H9 (cell line): ENCODE measurements at regions not wholly inside any gene's neighbourhood (a gene's known extent, or its start where the extent isn't known, plus 50 kb on each side); places are given as distances from the start of the nearest gene placed in this dataset.

ENCODE experiments used
- DNase-seq: peaks from one replicate; pipeline ENCODE4 v3.0.0-alpha.2; 2017
- H2AFZ ChIP-seq: one replicate; pipeline ENCODE4 v1.6.1; 2013; ENCODE audit warnings: mild to moderate bottlenecking, low read length, control low read depth, moderate library complexity
- H2AK5ac ChIP-seq: 2 replicates; pipeline ENCODE4 v1.6.1; 2013; ENCODE audit warnings: low read length, control low read depth, mixed read lengths; ENCODE audit not compliant: insufficient read length
- H2BK120ac ChIP-seq: one replicate; pipeline ENCODE4 v1.6.1; 2013; ENCODE audit warnings: low read depth, mild to moderate bottlenecking, low read length, control low read depth, inconsistent platforms; ENCODE audit not compliant: poor library complexity, severe bottlenecking
- H2BK12ac ChIP-seq: 2 replicates; pipeline ENCODE4 v1.6.1; 2013; ENCODE audit warnings: low read length, control low read depth, mixed read lengths, low read depth; ENCODE audit not compliant: insufficient read length
- H2BK15ac ChIP-seq: 2 replicates; pipeline ENCODE4 v1.6.1; 2013; ENCODE audit warnings: low read depth, low read length, control low read depth
- H2BK20ac ChIP-seq: one replicate; pipeline ENCODE4 v1.6.1; 2013; ENCODE audit warnings: low read depth, mild to moderate bottlenecking, low read length, control low read depth, inconsistent platforms; ENCODE audit not compliant: poor library complexity, severe bottlenecking
- H2BK5ac ChIP-seq: 2 replicates; pipeline ENCODE4 v1.6.1; 2013; ENCODE audit warnings: low read length, control low read depth, mixed read lengths; ENCODE audit not compliant: insufficient read length
- H3K14ac ChIP-seq: 2 replicates; pipeline ENCODE4 v1.6.1; 2013; ENCODE audit warnings: low read length, control low read depth; ENCODE audit not compliant: insufficient read depth
- H3K18ac ChIP-seq: 2 replicates; pipeline ENCODE4 v1.6.1; 2013; ENCODE audit warnings: low read depth, mild to moderate bottlenecking, mixed read lengths, low read length, control low read depth; ENCODE audit not compliant: insufficient read length
- H3K23ac ChIP-seq: 2 replicates; pipeline ENCODE4 v1.6.1; 2013; ENCODE audit warnings: low read length, control low read depth, mixed read lengths, low read depth; ENCODE audit not compliant: insufficient read length
- H3K23me2 ChIP-seq: 2 replicates; pipeline ENCODE4 v1.6.1; 2013; ENCODE audit warnings: low read depth, mild to moderate bottlenecking, mixed read lengths, low read length, control low read depth; ENCODE audit not compliant: insufficient read length, poor library complexity, severe bottlenecking
- H3K27ac ChIP-seq: 2 replicates; pipeline ENCODE4 v1.5.1; 2013; ENCODE audit warnings: low read length, control low read depth, mixed read lengths, low read depth; ENCODE audit not compliant: insufficient read length
- H3K27me3 ChIP-seq: 2 replicates; pipeline ENCODE4 v1.6.1; 2013; ENCODE audit warnings: low read length, control low read depth, inconsistent platforms; ENCODE audit not compliant: insufficient read depth
- H3K4ac ChIP-seq: 2 replicates; pipeline ENCODE4 v1.6.1; 2013; ENCODE audit warnings: low read depth, mild to moderate bottlenecking, control low read depth, inconsistent platforms, low read length, moderate library complexity
- H3K4me1 ChIP-seq: 2 replicates; pipeline ENCODE4 v1.6.1; 2013; ENCODE audit warnings: low read length, control low read depth, inconsistent platforms; ENCODE audit not compliant: insufficient read depth
- H3K4me2 ChIP-seq: 2 replicates; pipeline ENCODE4 v1.6.1; 2013; ENCODE audit warnings: low read length, control low read depth, mixed read lengths; ENCODE audit not compliant: insufficient read length, insufficient read depth
- H3K56ac ChIP-seq: 2 replicates; pipeline ENCODE4 v1.6.1; 2013; ENCODE audit warnings: low read depth, mild to moderate bottlenecking, mixed read lengths, low read length, control low read depth; ENCODE audit not compliant: insufficient read length
- H3K79me1 ChIP-seq: 2 replicates; pipeline ENCODE4 v1.6.1; 2013; ENCODE audit warnings: low read depth, mild to moderate bottlenecking, moderate library complexity, low read length, control low read depth, inconsistent platforms; ENCODE audit not compliant: insufficient read depth, poor library complexity, severe bottlenecking
- H3K79me2 ChIP-seq: 2 replicates; pipeline ENCODE4 v1.6.1; 2013; ENCODE audit warnings: low read length, control low read depth, inconsistent platforms; ENCODE audit not compliant: insufficient read depth
- H3K9ac ChIP-seq: 2 replicates; pipeline ENCODE4 v1.6.1; 2013; ENCODE audit warnings: low read length, control low read depth, mixed read lengths; ENCODE audit not compliant: insufficient read length; ENCODE audit errors: extremely low read depth
- H3K9me3 ChIP-seq: one replicate; pipeline ENCODE4 v1.6.1; 2013; ENCODE audit warnings: low read depth, low read length, inconsistent platforms; ENCODE audit not compliant: control insufficient read depth
- H3T11ph ChIP-seq: one replicate; pipeline ENCODE4 v1.6.1; 2013; ENCODE audit warnings: mild to moderate bottlenecking, low read length, control low read depth, inconsistent platforms
- H4K20me1 ChIP-seq: one replicate; pipeline ENCODE4 v1.6.1; 2013; ENCODE audit not compliant: control insufficient read depth, insufficient read length, insufficient read depth
- H4K5ac ChIP-seq: 2 replicates; pipeline ENCODE4 v1.6.1; 2013; ENCODE audit warnings: low read depth, mild to moderate bottlenecking, mixed read lengths, low read length, control low read depth; ENCODE audit not compliant: insufficient read length
- H4K8ac ChIP-seq: replicated peaks from 2 replicates; pipeline ENCODE4 v1.6.1; 2013; ENCODE audit warnings: low read length, control low read depth, mixed read lengths, low read depth; ENCODE audit not compliant: insufficient read length
- H4K91ac ChIP-seq: 2 replicates; pipeline ENCODE4 v1.6.1; 2013; ENCODE audit warnings: low read depth, mild to moderate bottlenecking, moderate library complexity, mixed read lengths, low read length, control low read depth; ENCODE audit not compliant: insufficient read length
- H3K27ac Mint-ChIP-seq, 3 experiments: 2 replicates in 2 of 3; 3 replicates in 1 of 3; pipeline ENCODE4 v1.8.0; 2020 to 2021; ENCODE audit warnings: mixed read lengths in 3 of 3, mild to moderate bottlenecking in 1 of 3, moderate library complexity in 1 of 3
- H3K27me3 Mint-ChIP-seq: 2 replicates; pipeline ENCODE4 v1.8.0; 2021; ENCODE audit warnings: low read depth, mild to moderate bottlenecking, moderate library complexity, mixed read lengths
- H3K36me3 Mint-ChIP-seq, 3 experiments: 2 replicates in 2 of 3; 3 replicates in 1 of 3; pipeline ENCODE4 v1.8.0; 2020 to 2021; ENCODE audit warnings: low read depth in 3 of 3, mixed read lengths in 3 of 3; ENCODE audit not compliant: insufficient read depth in 1 of 3
- H3K4me1 Mint-ChIP-seq, 2 experiments: 2 replicates each; pipeline ENCODE4 v1.8.0; 2020; ENCODE audit warnings: mixed read lengths in 2 of 2
- H3K4me3 Mint-ChIP-seq, 2 experiments: 2 replicates in 1 of 2; 3 replicates in 1 of 2; pipeline ENCODE4 v1.8.0; 2020 to 2021; ENCODE audit warnings: mild to moderate bottlenecking in 2 of 2, mixed read lengths in 2 of 2, moderate library complexity in 1 of 2
- H3K9me3 Mint-ChIP-seq, 2 experiments: 2 replicates in 1 of 2; 3 replicates in 1 of 2; pipeline ENCODE4 v1.8.0; 2020; ENCODE audit warnings: mild to moderate bottlenecking in 2 of 2, mixed read lengths in 2 of 2, moderate library complexity in 1 of 2
- WGBS: extraction: QIAGEN DNeasy Blood & Tissue Kit; methylation state at CpG from one replicate; pipeline ENCODE4 v1.1.7; 2013; ENCODE audit warnings: missing lambda C conversion rate, low lambda C conversion rate, mixed read lengths; ENCODE audit not compliant: insufficient read length; ENCODE audit errors: extremely low coverage; 5-methylcytosine and 5-hydroxymethylcytosine counted together
- TF ChIP-seq, protein P1 (sequence below): fragments of 200-600 bp; sonication (generic); conservative IDR thresholded peaks from 3 replicates; pipeline ENCODE4 v1.8.0; 2021; ENCODE audit warnings: antibody characterized with exemption, mild to moderate bottlenecking

DNA sequence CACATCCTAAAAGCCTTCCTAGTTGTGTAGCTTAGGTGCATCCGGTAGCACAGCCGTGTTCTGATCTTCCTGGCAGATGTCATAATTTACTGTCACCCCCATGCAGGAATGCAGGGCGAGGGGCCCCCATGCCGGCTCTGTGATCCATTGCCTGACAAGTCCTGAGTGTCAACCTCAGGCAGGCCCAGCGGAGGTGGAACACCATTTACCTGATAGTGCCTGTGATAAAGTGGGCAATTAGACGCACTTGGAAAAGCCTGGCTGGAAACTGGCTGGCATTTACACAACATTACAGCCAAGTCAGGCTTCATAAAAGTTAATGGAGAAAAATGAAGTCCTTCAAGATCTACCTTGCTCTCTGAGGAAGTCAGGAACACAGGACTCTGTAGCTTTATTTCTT lies 521.4 kb upstream of the JAG1 start:
- H3K4me2 ChIP-seq, result no peak overlapping the region
- Mint-ChIP-seq H3K27ac (no peak overlapping the region), H3K4me1 (no peaks in the 10 kb centered on the region; a peak in 1 of 4 replicates), H3K4me3 (no peak overlapping the region), H3K9me3 (no peaks in the 10 kb centered on the region), H3K27me3 (no peaks in the 10 kb centered on the region), H3K36me3 (no peaks in the 10 kb centered on the region)
- no peaks in the 10 kb centered on the region for H3K4me1 ChIP-seq
- no peak overlapping the region for H3T11ph ChIP-seq
- no peak overlapping the region for H2AFZ ChIP-seq
- H2BK120ac ChIP-seq, result no peak overlapping the region
- H3K79me2 ChIP-seq, result no peaks in the 10 kb centered on the region
- no peak overlapping the region for H3K9ac ChIP-seq
- H3K23ac ChIP-seq, result no peak overlapping the region
- H2AK5ac ChIP-seq, result no peak overlapping the region
- no peak overlapping the region for H3K14ac ChIP-seq
- no peak overlapping the region for H3K27ac ChIP-seq
- no peak overlapping the region for H3K56ac ChIP-seq
- no peaks in the 10 kb centered on the region for H3K9me3 ChIP-seq
- no peaks in the 10 kb centered on the region for H3K23me2 ChIP-seq
- H3K18ac ChIP-seq, result no peak overlapping the region
- H3K4ac ChIP-seq, result no peak overlapping the region
- TF ChIP-seq, protein P1, sequence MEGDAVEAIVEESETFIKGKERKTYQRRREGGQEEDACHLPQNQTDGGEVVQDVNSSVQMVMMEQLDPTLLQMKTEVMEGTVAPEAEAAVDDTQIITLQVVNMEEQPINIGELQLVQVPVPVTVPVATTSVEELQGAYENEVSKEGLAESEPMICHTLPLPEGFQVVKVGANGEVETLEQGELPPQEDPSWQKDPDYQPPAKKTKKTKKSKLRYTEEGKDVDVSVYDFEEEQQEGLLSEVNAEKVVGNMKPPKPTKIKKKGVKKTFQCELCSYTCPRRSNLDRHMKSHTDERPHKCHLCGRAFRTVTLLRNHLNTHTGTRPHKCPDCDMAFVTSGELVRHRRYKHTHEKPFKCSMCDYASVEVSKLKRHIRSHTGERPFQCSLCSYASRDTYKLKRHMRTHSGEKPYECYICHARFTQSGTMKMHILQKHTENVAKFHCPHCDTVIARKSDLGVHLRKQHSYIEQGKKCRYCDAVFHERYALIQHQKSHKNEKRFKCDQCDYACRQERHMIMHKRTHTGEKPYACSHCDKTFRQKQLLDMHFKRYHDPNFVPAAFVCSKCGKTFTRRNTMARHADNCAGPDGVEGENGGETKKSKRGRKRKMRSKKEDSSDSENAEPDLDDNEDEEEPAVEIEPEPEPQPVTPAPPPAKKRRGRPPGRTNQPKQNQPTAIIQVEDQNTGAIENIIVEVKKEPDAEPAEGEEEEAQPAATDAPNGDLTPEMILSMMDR, result no peak
- H2BK20ac ChIP-seq, result no peak overlapping the region
- no peaks in the 10 kb centered on the region for H4K20me1 ChIP-seq
- no peak overlapping the region for H2BK5ac ChIP-seq
- H4K91ac ChIP-seq, result no peak overlapping the region
- no peak for DNase-seq
- H2BK15ac ChIP-seq, result no peak overlapping the region
- H3K27me3 ChIP-seq, result no peaks in the 10 kb centered on the region
- H4K5ac ChIP-seq, result no peak overlapping the region
- no CpG with 5 or more reads among the region's 6 CpGs for WGBS
- no peaks in the 10 kb centered on the region for H3K79me1 ChIP-seq
- H2BK12ac ChIP-seq, result no peak overlapping the region
- no peak overlapping the region for H4K8ac ChIP-seq
